ENCODE measurements at regions not wholly inside any gene's neighbourhood (a gene's known extent, or its start where the extent isn't known, plus 50 kb on each side); places are given as distances from the start of the nearest gene placed in this dataset.
"Not testable (repeated sequence)": the region's sequence is repeated elsewhere in the genome, so short reads cannot be mapped to it uniquely, and the experiment has no call there.

GRCh38 chr16:51989637-51990230, 557.2 kb downstream of the TOX3 start:
- ATAC-seq (no peak), DNase-seq (ENCODE audit: low spot score in 2 of 2) (no peak)
- Mint-ChIP-seq H3K9me3 (peaks cover 23 to 32% of the 10 kb centered on the region in 2 donors), H3K27ac (no peak overlapping the region), H3K36me3 (peaks cover 0 to 6% of the 10 kb centered on the region in 2 donors)

DNA sequence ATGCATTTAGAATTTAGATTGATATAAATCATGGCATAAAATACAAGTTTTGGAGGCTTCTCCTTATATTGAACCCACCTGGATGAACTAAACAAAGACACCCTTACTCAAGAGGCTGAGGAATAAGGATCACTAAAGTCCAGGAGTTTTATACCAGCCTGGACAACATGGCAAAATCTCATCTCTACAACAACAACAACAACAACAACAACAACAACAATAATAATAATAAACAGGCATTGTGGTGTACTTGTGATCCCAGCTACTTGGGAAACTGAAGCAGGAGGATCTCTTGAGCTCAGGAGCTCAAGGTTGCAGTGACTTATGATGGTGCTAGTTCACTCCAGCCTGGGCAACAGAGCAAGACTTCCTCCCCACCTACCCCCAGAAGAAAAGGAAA, 558.0 kb downstream of the TOX3 start:
- no peak for DNase-seq (ENCODE audit: low spot score in 2 of 2)
- no peak overlapping the region for H3K27ac Mint-ChIP-seq

DNA sequence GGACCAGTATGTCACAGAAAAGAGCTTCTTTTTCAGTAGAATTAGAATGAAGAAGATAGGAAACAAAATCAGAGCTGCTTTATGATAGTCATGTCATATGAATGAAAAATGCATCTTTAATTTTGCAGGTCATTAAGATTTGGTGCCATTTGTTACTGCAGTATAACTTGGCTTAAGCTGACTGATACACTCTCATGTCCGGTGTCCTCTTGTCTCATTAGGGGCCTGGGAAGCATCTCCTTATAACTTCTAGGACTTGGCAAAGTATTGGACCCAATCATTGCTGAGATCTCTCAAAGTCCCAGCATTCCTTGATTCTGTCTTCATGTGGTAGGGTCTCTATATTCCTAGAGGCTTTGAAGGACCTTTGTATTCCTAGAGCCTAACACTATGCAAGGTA, 559.4 kb downstream of the TOX3 start:
- Mint-ChIP-seq H3K27ac (no peak overlapping the region), H3K36me3 (peaks cover 0 to 6% of the 10 kb centered on the region in 2 donors), H3K9me3 (peaks cover 21 to 25% of the 10 kb centered on the region in 2 donors)
- DNase-seq (ENCODE audit: low spot score in 2 of 2), result no peak
- no peak for ATAC-seq

More for the DNA sequence above, 558.0 kb downstream of the TOX3 start:
- Mint-ChIP-seq H3K36me3 (peaks cover 0 to 6% of the 10 kb centered on the region in 2 donors), H3K9me3 (peaks cover 23 to 32% of the 10 kb centered on the region in 2 donors)
- no peak for ATAC-seq

DNA sequence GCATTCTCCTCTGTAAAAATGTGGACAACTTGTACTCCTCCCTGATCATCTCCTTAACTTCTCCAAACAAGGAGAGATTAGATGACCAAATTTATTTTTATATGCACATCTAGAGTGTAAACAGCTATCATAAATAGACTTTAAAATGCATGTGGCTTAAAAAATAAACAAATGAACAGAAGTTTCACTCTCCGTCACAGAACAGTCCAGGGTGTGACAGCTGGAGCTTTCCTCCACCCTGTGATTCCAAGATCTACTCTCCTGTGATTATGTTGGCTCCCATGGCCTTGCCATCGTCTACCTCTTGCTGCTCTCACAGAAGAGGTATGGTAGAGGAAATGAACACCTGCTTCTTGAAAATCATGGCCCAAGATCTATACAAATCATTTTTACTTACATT, 560.2 kb downstream of the TOX3 start:
- Mint-ChIP-seq H3K27ac (no peak overlapping the region), H3K36me3 (peaks cover 0 to 6% of the 10 kb centered on the region in 2 donors), H3K9me3 (peaks cover 17 to 18% of the 10 kb centered on the region in 2 donors)
- no peak for ATAC-seq
- DNase-seq (ENCODE audit: low spot score in 2 of 2), result no peak

DNA sequence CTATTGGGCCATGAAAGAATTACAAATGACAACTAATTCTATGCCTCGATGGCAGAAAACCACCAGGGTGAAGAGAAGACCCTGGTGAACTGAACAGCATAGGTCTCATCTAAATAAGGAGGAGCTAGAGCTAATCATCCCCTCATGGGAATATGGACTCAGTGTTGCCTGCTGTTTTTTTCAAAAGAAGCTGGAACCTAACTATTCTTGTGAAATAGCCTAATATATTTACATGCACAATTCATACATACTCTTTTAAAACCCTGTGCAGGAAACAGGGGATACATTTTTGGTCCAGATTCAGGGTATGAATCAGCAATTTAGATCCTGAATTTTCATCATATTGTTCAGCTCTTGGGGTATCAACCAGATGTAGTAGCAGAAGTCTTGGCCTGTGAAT, 560.6 kb downstream of the TOX3 start:
- H3K9me3 Mint-ChIP-seq, result peaks cover 14 to 15% of the 10 kb centered on the region in 2 donors
- ATAC-seq, result no peak
- H3K27ac Mint-ChIP-seq, result no peak overlapping the region
- peaks cover 0 to 4% of the 10 kb centered on the region in 2 donors for H3K36me3 Mint-ChIP-seq
- DNase-seq (ENCODE audit: low spot score in 2 of 2), result no peak

DNA sequence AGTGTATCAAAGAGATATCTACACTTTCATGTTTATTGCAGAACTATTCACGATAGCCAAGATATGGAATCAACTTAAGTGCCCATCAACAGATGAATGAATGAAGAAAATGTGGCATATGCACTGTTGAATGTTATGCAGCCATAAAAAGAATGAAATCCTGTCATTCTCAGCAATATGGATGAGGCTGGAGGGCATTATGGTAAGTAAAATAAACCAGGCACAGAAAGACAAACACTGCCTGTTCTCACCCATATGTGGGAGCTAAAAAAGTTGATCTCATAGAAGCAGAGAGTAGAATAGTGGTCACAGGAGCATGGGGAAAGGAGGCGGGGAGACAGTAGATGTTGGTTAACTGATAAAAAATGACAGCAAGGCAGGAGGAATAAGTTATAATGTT, 561.8 kb downstream of the TOX3 start:
- ATAC-seq (no peak), DNase-seq (ENCODE audit: low spot score in 2 of 2) (no peak)
- Mint-ChIP-seq H3K9me3 (peaks cover 7 to 11% of the 10 kb centered on the region in 2 donors), H3K36me3 (no peaks in the 10 kb centered on the region), H3K27ac (no peak overlapping the region)

DNA sequence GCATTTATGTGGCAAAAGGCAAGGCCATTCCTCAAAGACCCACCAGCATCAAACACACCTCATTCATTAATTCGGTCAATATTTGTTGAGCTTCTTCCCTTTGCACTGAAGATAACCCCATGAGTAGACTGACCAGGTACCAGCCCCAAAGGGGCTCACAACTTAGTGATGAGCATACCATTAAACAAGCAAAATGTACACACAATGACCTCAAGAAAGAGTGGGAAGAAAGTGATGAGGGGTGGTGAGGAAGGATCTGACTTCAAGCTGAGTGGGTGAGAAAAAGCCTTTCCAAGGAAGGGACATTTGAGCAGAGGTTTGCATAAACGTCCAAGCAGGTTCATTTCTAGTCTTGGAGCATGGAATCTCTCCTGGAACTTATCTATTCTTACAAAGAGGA, 562.5 kb downstream of the TOX3 start:
- ATAC-seq (no peak), DNase-seq (ENCODE audit: low spot score in 2 of 2) (no peak)
- no peaks in the 10 kb centered on the region for H3K36me3 Mint-ChIP-seq
- H3K27ac Mint-ChIP-seq, result no peak overlapping the region
- H3K9me3 Mint-ChIP-seq, result peaks cover 13% of the 10 kb centered on the region in 2 donors

- DNase-seq (ENCODE audit: low spot score in 2 of 2) (peak in 1 of 2 donors; percentile 26), ATAC-seq (no peak)
- no peaks in the 10 kb centered on the region for H3K36me3 Mint-ChIP-seq
- H3K9me3 Mint-ChIP-seq, result peaks cover 13% of the 10 kb centered on the region in 2 donors
- no peak overlapping the region for H3K27ac Mint-ChIP-seq
Measured at GRCh38 chr16:51982715-51983680, 563.9 kb downstream of the TOX3 start.

- Mint-ChIP-seq H3K36me3 (no peaks in the 10 kb centered on the region), H3K27ac (no peak overlapping the region), H3K9me3 (peaks cover 7 to 8% of the 10 kb centered on the region in 2 donors)
- DNase-seq (ENCODE audit: low spot score in 2 of 2) (no peak), ATAC-seq (no peak)
Measured at GRCh38 chr16:51981725-51982124, 565.2 kb downstream of the TOX3 start.

DNA sequence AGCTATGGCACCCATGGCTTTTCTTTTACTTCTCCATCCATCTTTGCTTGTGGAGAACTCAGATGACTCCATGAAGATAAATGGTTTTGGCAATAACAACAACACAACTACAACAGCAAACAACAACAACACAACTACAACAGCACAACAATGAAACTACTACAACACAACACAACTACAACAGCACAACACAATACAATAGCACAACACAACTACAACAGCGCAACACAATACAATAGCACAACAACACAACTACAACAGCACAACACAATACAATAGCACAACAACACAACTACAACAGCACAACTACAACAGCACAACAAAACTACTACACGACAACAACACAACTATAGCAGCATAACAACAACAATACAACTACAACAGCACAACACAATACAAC, 569.4 kb downstream of the TOX3 start:
- H3K9me3 Mint-ChIP-seq; ATAC-seq; H3K36me3 Mint-ChIP-seq; H3K27ac Mint-ChIP-seq; DNase-seq (ENCODE audit: low spot score in 2 of 2): not testable (repeated sequence)

GRCh38 chr16:51971184-51971583, 575.8 kb downstream of the TOX3 start:
- DNase-seq (ENCODE audit: low spot score in 2 of 2), result no peak
- H3K9me3 Mint-ChIP-seq, result peaks cover 8 to 16% of the 10 kb centered on the region in 2 donors
- ATAC-seq, result no peak
- no peaks in the 10 kb centered on the region for H3K36me3 Mint-ChIP-seq
- H3K27ac Mint-ChIP-seq, result no peak overlapping the region

GRCh38 chr16:51968749-51969148, 578.2 kb downstream of the TOX3 start:
- H3K9me3 Mint-ChIP-seq, result peaks cover 15 to 22% of the 10 kb centered on the region in 2 donors
- peaks cover 0 to 7% of the 10 kb centered on the region in 2 donors for H3K36me3 Mint-ChIP-seq
- ATAC-seq (no peak), DNase-seq (ENCODE audit: low spot score in 2 of 2) (no peak)
- no peak overlapping the region for H3K27ac Mint-ChIP-seq

DNA sequence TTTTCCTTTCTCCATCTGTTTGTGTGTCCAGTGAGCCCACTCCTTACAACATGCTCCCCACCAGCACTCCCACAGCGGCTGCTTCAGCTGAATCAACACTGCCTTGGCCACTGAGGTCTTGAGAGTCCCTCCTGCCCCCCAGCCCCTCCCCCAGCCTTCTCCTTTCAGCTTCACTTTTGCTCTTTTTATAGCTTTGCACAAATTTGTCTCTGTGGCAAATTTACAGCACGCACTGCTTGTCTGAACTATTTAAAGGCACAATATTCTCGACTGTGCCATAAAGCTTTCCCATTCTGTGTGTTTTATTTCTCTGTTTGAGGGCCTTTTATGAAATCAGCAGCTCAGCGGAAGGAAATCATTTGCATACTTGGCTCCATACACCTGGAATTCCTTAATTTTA, 579.3 kb downstream of the TOX3 start:
- Mint-ChIP-seq H3K27ac (no peak overlapping the region), H3K36me3 (peaks cover 0 to 7% of the 10 kb centered on the region in 2 donors), H3K9me3 (peaks cover 16 to 22% of the 10 kb centered on the region in 2 donors)
- ATAC-seq (no peak), DNase-seq (ENCODE audit: low spot score in 2 of 2) (no peak)

DNA sequence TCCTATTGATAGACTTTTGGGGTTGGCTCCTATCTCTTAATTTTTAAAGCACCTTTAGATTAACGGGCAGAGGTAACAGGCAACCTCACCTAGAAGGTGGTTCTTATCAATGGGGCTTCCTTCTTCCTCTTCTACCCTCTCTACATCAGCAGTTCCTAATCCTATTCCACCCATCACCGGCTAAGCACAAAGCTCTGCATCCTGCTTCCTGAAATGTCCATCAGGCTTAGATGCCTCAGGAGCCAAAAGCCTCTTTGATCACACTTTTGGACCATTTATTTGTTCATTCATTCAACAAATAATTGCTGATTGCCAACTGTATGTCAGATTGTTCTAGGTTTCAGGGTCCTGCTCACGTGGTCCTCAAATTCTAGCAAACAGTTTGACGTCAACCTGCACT, 586.0 kb downstream of the TOX3 start:
- Mint-ChIP-seq H3K27ac (no peak overlapping the region), H3K36me3 (peaks cover 0 to 7% of the 10 kb centered on the region in 2 donors), H3K9me3 (peaks cover 15 to 19% of the 10 kb centered on the region in 2 donors)
- no peak for DNase-seq (ENCODE audit: low spot score in 2 of 2)
- no peak for ATAC-seq

- Mint-ChIP-seq H3K27ac (no peak overlapping the region), H3K9me3 (peaks cover 0 to 3% of the 10 kb centered on the region in 2 donors), H3K36me3 (no peaks in the 10 kb centered on the region)
- no peak for DNase-seq (ENCODE audit: low spot score in 2 of 2)
- no peak for ATAC-seq
Measured at GRCh38 chr16:51953286-51953985, 593.5 kb downstream of the TOX3 start.

- DNase-seq (ENCODE audit: low spot score in 2 of 2) (no peak), ATAC-seq (no peak)
- no peak overlapping the region for H3K27ac Mint-ChIP-seq
- no peaks in the 10 kb centered on the region for H3K9me3 Mint-ChIP-seq
- H3K36me3 Mint-ChIP-seq, result no peaks in the 10 kb centered on the region
Measured at GRCh38 chr16:51952500-51952899, 594.4 kb downstream of the TOX3 start.

Data from activated naive CD4-positive, alpha-beta T cell treated with anti-CD3 and anti-CD28 coated beads, Interleukin-2, amount 50 U/mL, for 72 hours (primary cell).